T-cell (primary cell): ENCODE measurements at regions not wholly inside any gene's neighbourhood (a gene's known extent, or its start where the extent isn't known, plus 50 kb on each side); places are given as distances from the start of the nearest gene placed in this dataset.

ENCODE experiments used
- ATAC-seq, 4 experiments: fragments of 200-7000 bp in 3 of 4; fragments of 150-1000 bp in 1 of 4; cut with Tn5 transposase; replicated peaks in 1 of 4; 1 replicate in 3 of 4; 2 replicates in 1 of 4; pipeline ENCODE4 v1.10.0; 2021; ENCODE audit warnings: moderate library complexity in 3 of 4, mild to moderate bottlenecking in 2 of 4, moderate number of reproducible peaks in 1 of 4
- CTCF ChIA-PET, 2 donors: fragments of 300-600 bp; sonication (Branson Sonifier 250); formaldehyde crosslinking; loops; one replicate each; lab custom pipeline; 2022; ENCODE audit warnings: antibody characterized with exemption in 2 of 2; lab: Charles Lee
- POLR2A ChIA-PET, 2 donors: fragments of 300-600 bp; sonication (Branson Sonifier 250); formaldehyde crosslinking; loops; one replicate each; lab custom pipeline; 2022; ENCODE audit warnings: antibody characterized with exemption in 2 of 2; lab: Charles Lee
- DNase-seq, 35 experiments: peaks; one replicate each; pipeline versions ENCODE4 v3.0.0 to v3.0.0-alpha.2; 2013 to 2023
- H3K27ac ChIP-seq: one replicate; pipeline ENCODE4 v1.5.1; 2013; ENCODE audit warnings: low read length
- H3K27me3 ChIP-seq, 2 experiments: replicated peaks in 1 of 2; 1 replicate in 1 of 2; 2 replicates in 1 of 2; pipeline versions ENCODE4 v1.6.1 to v1.7.0; 2013; ENCODE audit warnings: low read length in 1 of 2, mixed read lengths in 1 of 2; ENCODE audit not compliant: control insufficient read depth in 2 of 2, insufficient read depth in 2 of 2; ENCODE audit errors: extremely low read depth in 1 of 2
- H3K36me3 ChIP-seq, 2 donors: 1 replicate in 1 of 2; 2 replicates in 1 of 2; pipeline versions ENCODE4 v1.6.1 to v1.7.0; 2013; ENCODE audit warnings: low read length in 1 of 2; ENCODE audit not compliant: control insufficient read depth in 2 of 2, insufficient read depth in 1 of 2; ENCODE audit errors: extremely low read depth in 1 of 2
- H3K4me1 ChIP-seq, 2 experiments: 1 replicate in 1 of 2; 2 replicates in 1 of 2; pipeline versions ENCODE4 v1.6.1 to v1.7.0; 2013; ENCODE audit warnings: low read length in 2 of 2, mixed read lengths in 1 of 2; ENCODE audit not compliant: insufficient read depth in 2 of 2, control insufficient read depth in 1 of 2; ENCODE audit errors: extremely low read depth in 1 of 2
- H3K4me3 ChIP-seq, 2 donors: 1 replicate in 1 of 2; 2 replicates in 1 of 2; pipeline versions ENCODE4 v1.5.1 to v1.7.0; 2013; ENCODE audit warnings: mild to moderate bottlenecking in 2 of 2, low read length in 1 of 2, moderate library complexity in 1 of 2; ENCODE audit not compliant: control insufficient read depth in 1 of 2; ENCODE audit errors: extremely low read depth in 1 of 2
- H3K9me3 ChIP-seq: 2 replicates; pipeline ENCODE4 v1.7.0; 2013
- H3K27ac Mint-ChIP-seq, 2 donors: one replicate each; pipeline ENCODE4 v1.8.0; 2020 to 2021; ENCODE audit warnings: mild to moderate bottlenecking in 2 of 2, mixed read lengths in 2 of 2
- H3K27me3 Mint-ChIP-seq, 2 donors: one replicate each; pipeline ENCODE4 v1.8.0; 2021 to 2022; ENCODE audit warnings: mixed read lengths in 2 of 2
- H3K36me3 Mint-ChIP-seq: one replicate; pipeline ENCODE4 v1.8.0; 2021; ENCODE audit warnings: mixed read lengths
- H3K4me1 Mint-ChIP-seq, 3 donors: one replicate each; pipeline ENCODE4 v1.8.0; 2020 to 2022; ENCODE audit warnings: mixed read lengths in 3 of 3, mild to moderate bottlenecking in 1 of 3
- H3K4me3 Mint-ChIP-seq, 3 donors: one replicate each; pipeline ENCODE4 v1.8.0; 2020 to 2022; ENCODE audit warnings: mild to moderate bottlenecking in 3 of 3, mixed read lengths in 3 of 3, moderate library complexity in 3 of 3
- H3K9me3 Mint-ChIP-seq, 3 donors: one replicate each; pipeline ENCODE4 v1.8.0; 2020 to 2022; ENCODE audit warnings: mixed read lengths in 3 of 3
- WGBS: methylation state at CpG from one replicate; pipeline ENCODE4 v1.1.5; 2013; ENCODE audit warnings: missing lambda C conversion rate; ENCODE audit not compliant: insufficient coverage; 5-methylcytosine and 5-hydroxymethylcytosine counted together

DNA sequence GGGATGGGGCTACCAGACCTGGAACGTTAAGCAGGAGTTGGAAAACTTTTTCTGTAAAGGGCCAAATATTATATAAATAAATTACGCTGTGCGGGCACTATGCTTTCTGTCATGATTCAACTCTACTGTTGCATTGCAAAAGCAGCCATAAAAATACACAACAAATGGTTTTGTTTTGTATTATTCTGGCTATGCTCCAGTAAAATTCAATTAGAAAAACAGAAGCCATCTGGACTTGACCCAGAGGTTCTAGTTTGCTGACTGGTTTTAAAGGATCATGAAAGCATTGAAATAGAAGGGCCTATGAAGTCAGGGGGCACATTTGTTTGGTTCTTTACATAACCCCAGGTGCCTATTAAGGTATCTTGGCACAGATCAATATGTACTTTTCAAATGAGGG lies 647.4 kb upstream of the LMCD1 start:
- no peaks in the 10 kb centered on the region for H3K4me1 ChIP-seq
- no peaks in the 10 kb centered on the region for H3K36me3 Mint-ChIP-seq
- ATAC-seq, result no peak
- CTCF ChIA-PET, result no interaction called here
- H3K4me3 ChIP-seq, result no peak overlapping the region
- peaks cover 0 to 1% of the 10 kb centered on the region in 2 donors for H3K27me3 Mint-ChIP-seq
- H3K4me3 Mint-ChIP-seq, result no peak overlapping the region
- no peak overlapping the region for H3K27ac ChIP-seq
- H3K27me3 ChIP-seq, result no peaks in the 10 kb centered on the region
- no peaks in the 10 kb centered on the region for H3K4me1 Mint-ChIP-seq
- no peak overlapping the region for H3K27ac Mint-ChIP-seq
- no peaks in the 10 kb centered on the region for H3K36me3 ChIP-seq
- no peak for DNase-seq
- WGBS, result no CpG with 5 or more reads among the region's 3 CpGs
- POLR2A ChIA-PET, result no interaction called here
- peaks cover under 1 to 3% (median 2%) of the 10 kb centered on the region in 3 donors for H3K9me3 Mint-ChIP-seq
- H3K9me3 ChIP-seq, result no peaks in the 10 kb centered on the region

DNA sequence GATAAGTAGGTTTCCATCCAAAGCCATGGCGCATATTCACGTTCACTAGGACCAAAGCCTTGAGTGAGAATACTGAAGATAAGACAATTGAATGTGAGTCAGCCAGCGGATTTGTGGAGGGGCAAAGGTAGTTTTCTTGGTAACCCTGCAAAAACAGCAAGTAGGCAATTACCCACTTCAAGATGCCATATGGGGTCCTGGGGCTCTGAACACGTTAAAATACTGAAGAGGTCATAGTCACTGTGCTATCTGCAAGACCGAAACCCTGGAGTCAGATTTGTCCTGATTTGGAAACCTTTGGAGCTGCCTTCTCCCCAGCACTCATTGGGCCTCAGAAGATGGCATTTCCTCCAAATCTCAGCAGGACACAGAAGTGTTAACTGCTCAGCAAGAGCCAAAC lies 646.9 kb upstream of the LMCD1 start:
- ATAC-seq (no peak), DNase-seq (no peak)
- no peaks in the 10 kb centered on the region for H3K27me3 ChIP-seq
- H3K27ac ChIP-seq, result no peak overlapping the region
- no peaks in the 10 kb centered on the region for H3K36me3 ChIP-seq
- H3K4me3 Mint-ChIP-seq, result no peak overlapping the region
- H3K9me3 Mint-ChIP-seq, result peaks cover 0 to 7% (median 2%) of the 10 kb centered on the region in 3 donors
- H3K36me3 Mint-ChIP-seq, result no peaks in the 10 kb centered on the region
- no peaks in the 10 kb centered on the region for H3K9me3 ChIP-seq
- H3K27me3 Mint-ChIP-seq, result peaks cover 0 to 1% of the 10 kb centered on the region in 2 donors
- H3K27ac Mint-ChIP-seq, result no peak overlapping the region
- no peak overlapping the region for H3K4me3 ChIP-seq
- H3K4me1 ChIP-seq, result no peaks in the 10 kb centered on the region
- POLR2A ChIA-PET, result no interaction called here
- CTCF ChIA-PET, result no interaction called here
- no peaks in the 10 kb centered on the region for H3K4me1 Mint-ChIP-seq
- WGBS, result 86% methylated on average over 4 of the region's 5 CpGs

DNA sequence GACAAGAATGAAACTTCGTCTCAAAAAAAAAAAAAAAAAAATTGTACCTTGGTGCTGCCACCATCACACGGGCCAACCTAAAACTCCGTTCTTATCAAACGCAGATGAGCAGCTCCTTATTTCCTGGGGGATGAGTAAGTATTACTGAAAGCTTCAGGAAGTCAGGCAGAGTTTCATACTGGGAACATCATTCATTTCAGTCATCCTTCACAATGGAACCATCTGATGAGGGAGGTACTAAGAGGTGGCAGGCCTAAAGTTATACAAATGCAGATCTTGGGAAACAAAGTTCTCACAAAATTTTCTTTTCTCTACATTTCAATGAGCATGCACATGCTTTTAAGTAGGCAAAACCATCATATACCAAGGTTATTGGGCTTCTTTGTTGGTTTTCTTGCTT lies 636.0 kb upstream of the LMCD1 start:
- Mint-ChIP-seq H3K4me1 (peaks cover 24 to 39% (median 28%) of the 10 kb centered on the region in 3 donors), H3K4me3 (no peak overlapping the region), H3K27ac (no peak overlapping the region), H3K27me3 (no peaks in the 10 kb centered on the region), H3K36me3 (no peaks in the 10 kb centered on the region), H3K9me3 (peaks cover 2 to 14% (median 8%) of the 10 kb centered on the region in 3 donors)
- no peaks in the 10 kb centered on the region for H3K27me3 ChIP-seq
- WGBS, result no CpG with 5 or more reads among the region's 4 CpGs
- ChIA-PET POLR2A (no interaction called here), CTCF (interaction anchor here in 1 of 2 donors (0.7 kb wide), 1 partner anchor 248 kb away, joined by 12 read pairs; no protein-coding TSS in a partner anchor)
- no peak for ATAC-seq
- peaks cover 3 to 4% of the 10 kb centered on the region in 2 experiments for H3K4me1 ChIP-seq
- no peak overlapping the region for H3K4me3 ChIP-seq
- no peaks in the 10 kb centered on the region for H3K9me3 ChIP-seq
- DNase-seq, result no peak
- no peaks in the 10 kb centered on the region for H3K36me3 ChIP-seq
- H3K27ac ChIP-seq, result no peak overlapping the region

DNA sequence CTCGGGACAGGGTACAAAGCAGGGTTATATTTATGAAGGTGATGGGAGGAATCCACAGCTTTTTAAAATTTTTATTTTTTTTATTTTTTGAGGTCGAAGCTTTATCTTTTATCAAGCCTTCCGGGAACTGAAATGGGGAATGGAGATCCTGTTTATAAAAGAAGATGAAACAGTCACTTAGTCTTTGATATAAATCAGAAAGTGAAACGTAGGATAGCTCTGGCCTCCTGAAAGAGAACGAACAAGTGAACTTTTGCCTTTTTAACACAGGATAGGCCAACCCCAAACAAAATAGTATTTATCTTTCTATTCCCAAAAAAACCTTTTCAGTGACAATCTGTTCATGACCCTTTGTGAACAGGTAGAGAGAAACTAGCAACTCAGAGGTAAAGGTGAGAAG lies 634.0 kb upstream of the LMCD1 start:
- POLR2A ChIA-PET, result no interaction called here
- H3K36me3 ChIP-seq, result no peaks in the 10 kb centered on the region
- peaks cover 2 to 17% (median 8%) of the 10 kb centered on the region in 3 donors for H3K9me3 Mint-ChIP-seq
- CTCF ChIA-PET, result no interaction called here
- H3K4me3 ChIP-seq, result no peak overlapping the region
- DNase-seq, result no peak
- peak in 3 of 4 experiments; percentile 43 to 63 (median 56) for ATAC-seq
- no peaks in the 10 kb centered on the region for H3K9me3 ChIP-seq
- H3K27ac Mint-ChIP-seq, result peak overlapping the region; percentile 68 to 71
- no peaks in the 10 kb centered on the region for H3K27me3 Mint-ChIP-seq
- H3K27ac ChIP-seq, result peak overlapping the region; percentile 6
- WGBS, result 33% methylated on average over 1 of the region's 5 CpGs
- H3K4me3 Mint-ChIP-seq, result peak overlapping the region in 1 of 3 donors; percentile 22
- H3K27me3 ChIP-seq, result no peaks in the 10 kb centered on the region
- peaks cover 3 to 4% of the 10 kb centered on the region in 2 experiments for H3K4me1 ChIP-seq
- H3K36me3 Mint-ChIP-seq, result no peaks in the 10 kb centered on the region
- H3K4me1 Mint-ChIP-seq, result peaks cover 22 to 33% (median 23%) of the 10 kb centered on the region in 3 donors

DNA sequence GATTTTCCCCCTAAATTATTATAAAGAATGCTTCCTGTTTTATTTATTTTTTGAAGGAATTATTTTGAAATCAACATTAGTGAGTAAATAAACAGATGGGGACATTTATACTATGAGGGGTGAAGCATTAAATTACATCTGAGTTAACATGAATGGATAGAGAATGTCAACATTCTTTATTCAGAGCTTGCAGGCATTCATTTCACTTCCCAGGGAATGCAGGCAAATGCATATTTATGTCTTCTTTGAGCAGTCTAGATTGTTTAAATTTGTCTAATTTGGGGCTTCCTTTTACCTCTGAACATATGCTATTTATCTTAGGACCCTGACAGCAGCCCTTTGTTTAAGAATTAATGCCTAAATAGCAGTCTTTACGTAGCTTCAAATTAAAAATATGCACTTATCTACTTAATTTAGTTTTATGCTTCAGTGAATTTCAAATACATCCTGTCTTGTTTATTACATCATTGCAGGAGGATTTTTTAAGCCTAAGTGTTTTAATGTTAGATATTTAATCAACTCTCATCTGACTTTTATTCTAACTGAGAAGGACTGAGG lies 630.5 kb upstream of the LMCD1 start:
- Histone ChIP-seq H3K9me3 (no peaks in the 10 kb centered on the region), H3K27ac (no peak overlapping the region), H3K4me1 (peaks cover 3 to 9% of the 10 kb centered on the region in 2 experiments), H3K36me3 (no peaks in the 10 kb centered on the region), H3K4me3 (no peak overlapping the region), H3K27me3 (no peaks in the 10 kb centered on the region)
- ATAC-seq, result no peak
- Mint-ChIP-seq H3K36me3 (no peaks in the 10 kb centered on the region), H3K4me1 (peaks cover 28 to 36% (median 32%) of the 10 kb centered on the region in 3 donors), H3K27ac (no peak overlapping the region), H3K4me3 (no peak overlapping the region), H3K9me3 (peaks cover 2 to 21% (median 8%) of the 10 kb centered on the region in 3 donors), H3K27me3 (no peaks in the 10 kb centered on the region)
- no peak for DNase-seq
- WGBS, result no CpG with 5 or more reads among the region's 1 CpG
- CTCF ChIA-PET, result no interaction called here
- POLR2A ChIA-PET, result no interaction called here

DNA sequence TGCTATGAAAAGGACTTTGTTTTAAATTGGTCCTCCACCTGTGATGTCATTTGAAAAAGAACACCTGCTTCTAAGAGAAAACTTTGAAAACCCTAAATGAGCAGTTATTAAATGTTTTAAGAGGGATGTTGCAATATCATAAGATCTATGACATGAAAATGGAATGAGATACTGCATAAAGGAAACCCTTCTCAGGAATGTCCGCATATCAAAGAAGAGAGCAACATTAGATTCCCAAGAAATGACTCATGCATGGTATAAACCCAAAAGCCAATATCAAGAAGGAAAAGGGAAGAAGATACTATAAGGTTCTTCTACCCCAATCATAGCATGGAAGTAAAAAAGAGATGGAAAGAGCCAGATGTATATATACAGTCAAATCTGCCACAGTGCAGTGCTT lies 627.5 kb upstream of the LMCD1 start:
- no CpG with 5 or more reads among the region's 1 CpG for WGBS
- ATAC-seq, result no peak
- peaks cover 35 to 46% (median 42%) of the 10 kb centered on the region in 3 donors for H3K4me1 Mint-ChIP-seq

More for the DNA sequence above, 627.5 kb upstream of the LMCD1 start:
- no peaks in the 10 kb centered on the region for H3K9me3 ChIP-seq
- no peaks in the 10 kb centered on the region for H3K36me3 ChIP-seq
- no peak overlapping the region for H3K4me3 Mint-ChIP-seq
- no peak for DNase-seq
- peaks cover 15% of the 10 kb centered on the region in 2 experiments for H3K4me1 ChIP-seq
- no peaks in the 10 kb centered on the region for H3K27me3 Mint-ChIP-seq
- ChIA-PET POLR2A (no interaction called here), CTCF (no interaction called here)
- peaks cover 1 to 18% (median 5%) of the 10 kb centered on the region in 3 donors for H3K9me3 Mint-ChIP-seq
- no peaks in the 10 kb centered on the region for H3K36me3 Mint-ChIP-seq
- no peak overlapping the region for H3K27ac Mint-ChIP-seq
- H3K27ac ChIP-seq, result no peak overlapping the region
- peaks cover 0 to 5% of the 10 kb centered on the region in 2 experiments for H3K27me3 ChIP-seq
- H3K4me3 ChIP-seq, result no peak overlapping the region
